Right lobe of liver (tissue), 4 donors: ENCODE measurements at regions not wholly inside any gene's neighbourhood (a gene's known extent, or its start where the extent isn't known, plus 50 kb on each side); places are given as distances from the start of the nearest gene placed in this dataset.
"Not testable (repeated sequence)": the region's sequence is repeated elsewhere in the genome, so short reads cannot be mapped to it uniquely, and the experiment has no call there.

Experiments
- POLR2A ChIP-seq: fragments of 450-650 bp; IDR thresholded peaks from one replicate; pipeline ENCODE4 v1.6.1; 2017; ENCODE audit warnings: antibody characterized with exemption, mild to moderate bottlenecking
- TF ChIP-seq, protein P1 (sequence below), 4 donors: fragments of 200-600 bp in 3 of 4; fragments of 450-650 bp in 1 of 4; IDR thresholded peaks; one replicate each; pipeline versions ENCODE4 v1.5.1 to v1.8.0; 2016 to 2022; ENCODE audit warnings: antibody characterized with exemption in 4 of 4, mild to moderate bottlenecking in 2 of 4
- donor health status: DM: no; HTN: no; CAD: no.
- donor health status: DM: no; HTN: no; CAD: no.
- donor health status: DM: no; HTN: yes; CAD: no.

DNA sequence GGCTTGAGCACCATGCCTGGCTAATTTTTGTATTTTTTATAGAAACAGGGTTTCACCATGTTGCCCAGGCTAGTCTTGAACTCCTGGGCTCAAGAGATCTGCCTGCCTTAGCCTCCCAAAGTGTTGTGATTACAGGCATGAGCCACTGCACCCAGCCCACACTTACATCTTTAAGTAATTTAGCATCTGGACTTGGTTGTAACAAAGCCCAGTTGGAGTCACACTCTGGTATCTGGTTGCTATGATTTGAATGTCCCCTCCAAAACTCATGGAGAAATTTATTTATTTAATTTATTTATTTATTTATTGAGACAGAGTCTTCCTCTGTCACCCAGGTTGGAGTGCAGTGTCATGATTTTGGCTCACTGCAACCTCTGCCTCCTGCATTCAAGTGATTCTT is 52.7 kb upstream of the TSC22D1 start:
- TF ChIP-seq, protein P1, sequence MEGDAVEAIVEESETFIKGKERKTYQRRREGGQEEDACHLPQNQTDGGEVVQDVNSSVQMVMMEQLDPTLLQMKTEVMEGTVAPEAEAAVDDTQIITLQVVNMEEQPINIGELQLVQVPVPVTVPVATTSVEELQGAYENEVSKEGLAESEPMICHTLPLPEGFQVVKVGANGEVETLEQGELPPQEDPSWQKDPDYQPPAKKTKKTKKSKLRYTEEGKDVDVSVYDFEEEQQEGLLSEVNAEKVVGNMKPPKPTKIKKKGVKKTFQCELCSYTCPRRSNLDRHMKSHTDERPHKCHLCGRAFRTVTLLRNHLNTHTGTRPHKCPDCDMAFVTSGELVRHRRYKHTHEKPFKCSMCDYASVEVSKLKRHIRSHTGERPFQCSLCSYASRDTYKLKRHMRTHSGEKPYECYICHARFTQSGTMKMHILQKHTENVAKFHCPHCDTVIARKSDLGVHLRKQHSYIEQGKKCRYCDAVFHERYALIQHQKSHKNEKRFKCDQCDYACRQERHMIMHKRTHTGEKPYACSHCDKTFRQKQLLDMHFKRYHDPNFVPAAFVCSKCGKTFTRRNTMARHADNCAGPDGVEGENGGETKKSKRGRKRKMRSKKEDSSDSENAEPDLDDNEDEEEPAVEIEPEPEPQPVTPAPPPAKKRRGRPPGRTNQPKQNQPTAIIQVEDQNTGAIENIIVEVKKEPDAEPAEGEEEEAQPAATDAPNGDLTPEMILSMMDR (IDR thresholded peaks at IDR 0.05): not testable (repeated sequence)
- TF ChIP-seq POLR2A: not testable (repeated sequence)
